Spleen (tissue), 11 donors: ENCODE measurements at regions not wholly inside any gene's neighbourhood (a gene's known extent, or its start where the extent isn't known, plus 50 kb on each side); places are given as distances from the start of the nearest gene placed in this dataset.

Source experiments
- DNase-seq: peaks from one replicate; pipeline ENCODE4 v3.0.0-alpha.2; 2020
- H3K27ac ChIP-seq, 8 donors: fragments of 200-600 bp; sonication (generic) in 7 of 8; 1 replicate in 4 of 8; 2 replicates in 4 of 8; pipeline versions ENCODE4 v1.5.0 to v1.8.0; 2016 to 2021; ENCODE audit warnings: inconsistent platforms in 4 of 8, mild to moderate bottlenecking in 4 of 8, moderate library complexity in 1 of 8
- H3K27me3 ChIP-seq, 7 donors: fragments of 200-600 bp; sonication (generic) in 6 of 7; replicated peaks in 1 of 7; 1 replicate in 4 of 7; 2 replicates in 3 of 7; pipeline versions ENCODE4 v1.5.0 to v1.8.0; 2016 to 2021; ENCODE audit warnings: inconsistent platforms in 3 of 7, mild to moderate bottlenecking in 1 of 7
- H3K36me3 ChIP-seq, 6 donors: fragments of 200-600 bp; sonication (generic) in 5 of 6; 1 replicate in 4 of 6; 2 replicates in 2 of 6; pipeline versions ENCODE4 v1.5.0 to v1.8.0; 2016 to 2021; ENCODE audit warnings: inconsistent platforms in 2 of 6
- H3K4me1 ChIP-seq, 6 donors: fragments of 200-600 bp; sonication (generic) in 5 of 6; 1 replicate in 3 of 6; 2 replicates in 3 of 6; pipeline versions ENCODE4 v1.5.0 to v1.8.0; 2016 to 2021; ENCODE audit warnings: inconsistent platforms in 3 of 6
- H3K4me3 ChIP-seq, 8 donors: fragments of 200-600 bp; sonication (generic) in 7 of 8; 1 replicate in 4 of 8; 2 replicates in 4 of 8; pipeline versions ENCODE4 v1.5.0 to v1.8.0; 2016 to 2021; ENCODE audit warnings: inconsistent platforms in 4 of 8, mild to moderate bottlenecking in 4 of 8, moderate library complexity in 2 of 8
- H3K9me3 ChIP-seq, 8 donors: fragments of 200-600 bp; sonication (generic) in 7 of 8; 1 replicate in 4 of 8; 2 replicates in 4 of 8; pipeline versions ENCODE4 v1.5.0 to v1.8.0; 2016 to 2021; ENCODE audit warnings: inconsistent platforms in 4 of 8
- POLR2A ChIP-seq, 3 donors: fragments of 450-650 bp; IDR thresholded peaks; one replicate each; pipeline ENCODE4 v1.5.1; 2017; ENCODE audit warnings: antibody characterized with exemption in 3 of 3, mild to moderate bottlenecking in 1 of 3
- POLR2AphosphoS5 ChIP-seq, 3 donors: sonication (generic); formaldehyde crosslinking; IDR thresholded peaks; one replicate each; pipeline ENCODE4 v1.5.1; 2017; ENCODE audit warnings: antibody characterized with exemption in 3 of 3
- WGBS, 5 donors: extraction: QIAGEN DNeasy Blood & Tissue Kit in 3 of 5; methylation state at CpG; one replicate each; pipeline versions ENCODE4 v1.1.5 to v1.1.7; 2013 to 2018; 5-methylcytosine and 5-hydroxymethylcytosine counted together
- intact Hi-C: fragments of 100-400 bp; cut with DNase I; formaldehyde crosslinking; loops from one replicate; pipeline ENCODE4 v1.15.0; 2023; ENCODE audit warnings: low total_unique reads
- TF ChIP-seq, protein P1 (sequence below), 11 experiments: fragments of 200-600 bp in 7 of 11; fragments of 450-650 bp in 4 of 11; sonication (generic) in 4 of 11; IDR thresholded peaks in 8 of 11; conservative IDR thresholded peaks in 3 of 11; 1 replicate in 7 of 11; 2 replicates in 4 of 11; pipeline versions ENCODE4 v1.4.0 to v1.8.0; 2016 to 2021; ENCODE audit warnings: antibody characterized with exemption in 11 of 11, inconsistent platforms in 4 of 11, mild to moderate bottlenecking in 1 of 11
- donor health status: healthy with polysubstance abuse.
- donor health status: DM: no; HTN: no; CAD: no; lungs with moderate emphysema.
- donor health status: DM: no; HTN: no; CAD: no.
- donor health status: Bipolar disorder and iron deficiency.
- donor health status: healthy.
- donor health status: DM: no; HTN: no; CAD: no.
- donor health status: DM: yes; HTN: yes; CAD: no.

DNA sequence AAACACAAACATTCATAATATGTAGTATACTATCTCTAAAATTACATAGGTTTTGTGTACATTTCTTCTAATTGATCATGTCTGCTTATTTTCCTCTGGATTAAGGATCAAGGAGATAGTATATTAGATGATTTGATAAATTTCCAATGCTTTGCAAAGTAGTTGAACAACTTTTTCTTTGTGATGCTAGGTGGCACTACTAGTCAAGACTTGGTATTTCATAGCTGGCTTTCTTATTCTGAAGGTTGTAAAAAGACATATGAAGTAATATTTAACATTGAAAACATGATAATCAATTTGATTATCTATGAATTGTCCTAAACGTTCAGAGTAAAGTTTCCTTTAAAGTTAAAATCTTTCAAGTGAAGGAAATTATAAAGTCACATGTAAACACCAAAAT, 106.1 kb upstream of the FGF10 start:
- DNase-seq: no peak
- Histone ChIP-seq H3K27me3 (no peaks in the 10 kb centered on the region), H3K27ac (no peak overlapping the region), H3K9me3 (peaks cover 0 to 15% (median 5%) of the 10 kb centered on the region in 8 donors), H3K4me1 (no peaks in the 10 kb centered on the region), H3K4me3 (no peak overlapping the region), H3K36me3 (no peaks in the 10 kb centered on the region)
- TF ChIP-seq, protein P1, sequence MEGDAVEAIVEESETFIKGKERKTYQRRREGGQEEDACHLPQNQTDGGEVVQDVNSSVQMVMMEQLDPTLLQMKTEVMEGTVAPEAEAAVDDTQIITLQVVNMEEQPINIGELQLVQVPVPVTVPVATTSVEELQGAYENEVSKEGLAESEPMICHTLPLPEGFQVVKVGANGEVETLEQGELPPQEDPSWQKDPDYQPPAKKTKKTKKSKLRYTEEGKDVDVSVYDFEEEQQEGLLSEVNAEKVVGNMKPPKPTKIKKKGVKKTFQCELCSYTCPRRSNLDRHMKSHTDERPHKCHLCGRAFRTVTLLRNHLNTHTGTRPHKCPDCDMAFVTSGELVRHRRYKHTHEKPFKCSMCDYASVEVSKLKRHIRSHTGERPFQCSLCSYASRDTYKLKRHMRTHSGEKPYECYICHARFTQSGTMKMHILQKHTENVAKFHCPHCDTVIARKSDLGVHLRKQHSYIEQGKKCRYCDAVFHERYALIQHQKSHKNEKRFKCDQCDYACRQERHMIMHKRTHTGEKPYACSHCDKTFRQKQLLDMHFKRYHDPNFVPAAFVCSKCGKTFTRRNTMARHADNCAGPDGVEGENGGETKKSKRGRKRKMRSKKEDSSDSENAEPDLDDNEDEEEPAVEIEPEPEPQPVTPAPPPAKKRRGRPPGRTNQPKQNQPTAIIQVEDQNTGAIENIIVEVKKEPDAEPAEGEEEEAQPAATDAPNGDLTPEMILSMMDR (IDR thresholded peaks at IDR 0.05 in 8 of 11, conservative IDR thresholded peaks at IDR 0.05 in 3 of 11): no peak
- no peak for TF ChIP-seq POLR2A (IDR thresholded peaks at IDR 0.05)
- no peak for TF ChIP-seq POLR2AphosphoS5 (IDR thresholded peaks at IDR 0.05)
- intact Hi-C loops: no loop called here
- WGBS, 5 donors: 49 to 65% (median 55%) methylated on average over 1 of the region's 1 CpG

DNA sequence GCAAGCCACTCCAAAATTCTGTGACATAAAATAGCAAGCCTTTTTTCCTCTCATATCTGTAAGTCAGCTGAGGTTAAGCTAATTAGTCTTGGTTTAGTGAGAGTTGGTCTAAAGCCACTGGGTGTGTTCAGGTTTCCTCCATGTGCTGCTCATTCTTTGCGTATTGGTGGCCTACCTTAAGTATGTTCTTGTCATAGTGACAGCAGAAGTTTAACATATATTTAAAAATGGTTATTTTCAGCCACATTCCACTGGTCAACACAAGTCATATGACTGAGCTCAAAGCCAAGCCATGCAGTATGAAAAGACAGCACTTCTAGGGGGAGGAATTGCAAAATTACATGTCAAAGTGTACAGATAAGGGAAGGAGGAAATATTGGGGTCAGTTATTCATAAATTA, 100.5 kb upstream of the FGF10 start:
- no peaks in the 10 kb centered on the region for H3K27me3 ChIP-seq
- no peaks in the 10 kb centered on the region for H3K36me3 ChIP-seq
- no peaks in the 10 kb centered on the region for H3K4me1 ChIP-seq
- H3K27ac ChIP-seq: no peak overlapping the region
- H3K9me3 ChIP-seq: peaks cover 0 to 15% (median 5%) of the 10 kb centered on the region in 8 donors
- no peak overlapping the region for H3K4me3 ChIP-seq
- 77 to 92% (median 86%) methylated on average over 1 of the region's 1 CpG for WGBS, 5 donors
- TF ChIP-seq POLR2AphosphoS5 (IDR thresholded peaks at IDR 0.05): no peak
- TF ChIP-seq, protein P1 (IDR thresholded peaks at IDR 0.05 in 8 of 11, conservative IDR thresholded peaks at IDR 0.05 in 3 of 11): no peak
- TF ChIP-seq POLR2A (IDR thresholded peaks at IDR 0.05): no peak
- DNase-seq: no peak
- intact Hi-C loops: no loop called here

DNA sequence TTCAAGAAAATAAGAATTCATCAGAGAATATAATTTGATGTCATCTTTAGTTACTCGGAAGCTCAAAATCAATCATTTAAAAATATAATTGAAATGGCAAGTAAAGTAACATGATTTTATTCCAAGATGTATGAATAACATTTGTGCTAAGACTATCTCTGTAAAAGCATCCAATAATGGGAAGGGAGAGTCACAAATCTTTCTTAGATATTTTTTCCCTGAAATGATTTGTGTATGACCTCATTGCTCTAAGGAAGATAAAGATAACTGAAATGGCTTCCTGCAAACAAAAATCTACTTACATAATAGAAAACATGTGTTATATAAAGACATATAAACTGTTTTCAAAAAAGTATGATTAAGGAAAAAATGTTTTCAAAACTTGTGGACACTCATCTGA, 97.4 kb upstream of the FGF10 start:
- Histone ChIP-seq H3K9me3 (peaks cover 0 to 6% (median 0%) of the 10 kb centered on the region in 8 donors), H3K4me1 (no peaks in the 10 kb centered on the region), H3K36me3 (no peaks in the 10 kb centered on the region), H3K4me3 (no peak overlapping the region), H3K27me3 (no peaks in the 10 kb centered on the region), H3K27ac (no peak overlapping the region)
- no peak for DNase-seq
- TF ChIP-seq, protein P1 (IDR thresholded peaks at IDR 0.05 in 8 of 11, conservative IDR thresholded peaks at IDR 0.05 in 3 of 11): no peak
- TF ChIP-seq POLR2A (IDR thresholded peaks at IDR 0.05): no peak
- no peak for TF ChIP-seq POLR2AphosphoS5 (IDR thresholded peaks at IDR 0.05)
- WGBS, 5 donors: 3 to 96% (median 40%) methylated on average over 1 of the region's 1 CpG
- intact Hi-C loops: no loop called here

DNA sequence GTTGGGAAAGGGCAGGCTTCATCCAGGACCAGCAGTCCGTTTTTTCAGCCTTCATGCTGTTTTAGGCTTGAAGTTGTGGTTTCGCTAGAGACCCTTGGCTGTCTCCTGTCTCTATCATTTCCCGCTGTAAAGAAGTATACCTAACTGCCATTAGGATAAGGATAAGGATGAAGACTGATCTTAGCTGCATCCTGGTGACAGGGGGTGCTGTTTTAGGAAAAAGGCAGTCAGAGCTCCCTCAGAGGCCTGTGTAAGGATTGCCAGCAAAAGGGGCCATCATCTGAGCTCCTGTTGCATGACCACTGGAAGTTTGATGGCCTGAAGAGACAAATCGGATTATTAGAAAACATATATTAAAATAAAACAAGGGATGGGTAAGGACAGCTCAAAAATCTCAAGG, 64.8 kb upstream of the FGF10 start:
- Histone ChIP-seq H3K4me1 (no peaks in the 10 kb centered on the region), H3K36me3 (no peaks in the 10 kb centered on the region), H3K27ac (no peak overlapping the region), H3K27me3 (no peaks in the 10 kb centered on the region), H3K9me3 (peaks cover 0 to 18% (median 5%) of the 10 kb centered on the region in 8 donors), H3K4me3 (no peak overlapping the region)
- intact Hi-C loops: no loop called here
- no peak for DNase-seq
- no peak for TF ChIP-seq POLR2AphosphoS5 (IDR thresholded peaks at IDR 0.05)
- TF ChIP-seq POLR2A (IDR thresholded peaks at IDR 0.05): no peak
- TF ChIP-seq, protein P1 (IDR thresholded peaks at IDR 0.05 in 8 of 11, conservative IDR thresholded peaks at IDR 0.05 in 3 of 11): no peak
- WGBS, 5 donors: 59 to 79% (median 79%) methylated on average over 4 of the region's 4 CpGs
